BJ (cell line): ENCODE measurements at regions not wholly inside any gene's neighbourhood (a gene's known extent, or its start where the extent isn't known, plus 50 kb on each side); places are given as distances from the start of the nearest gene placed in this dataset.

Experiments
- CTCF ChIA-PET: fragments of 350-600 bp; formaldehyde crosslinking; extraction: SDS; loops from one replicate; lab custom pipeline; 2021; ENCODE audit warnings: antibody characterized with exemption, inconsistent platforms; lab: Yijun Ruan, JAX
- POLR2A ChIA-PET: fragments of 300-600 bp; sonication (Branson Sonifier 250); formaldehyde crosslinking; extraction: SDS; loops from one replicate; lab custom pipeline; 2021; ENCODE audit warnings: antibody characterized with exemption; lab: Charles Lee
- DNase-seq: peaks from one replicate; pipeline ENCODE4 v3.0.0-alpha.2; 2011; ENCODE audit warnings: low read depth
- H3K27me3 ChIP-seq: 2 replicates; pipeline ENCODE4 v1.6.0; 2011; ENCODE audit warnings: low read length; ENCODE audit not compliant: control insufficient read depth, insufficient read depth
- H3K36me3 ChIP-seq: 2 replicates; pipeline ENCODE4 v1.5.1; 2011; ENCODE audit warnings: low read length; ENCODE audit not compliant: control insufficient read depth, insufficient read depth
- H3K4me3 ChIP-seq: 2 replicates; pipeline ENCODE4 v1.5.1; 2011; ENCODE audit warnings: low read depth, mild to moderate bottlenecking, control low read depth, low read length
- CTCF ChIP-seq: IDR thresholded peaks from 2 replicates; pipeline ENCODE4 v1.5.1; 2011; ENCODE audit warnings: low read depth, mild to moderate bottlenecking, control low read depth, inconsistent platforms, low read length, moderate library complexity; ENCODE audit not compliant: insufficient read depth

DNA sequence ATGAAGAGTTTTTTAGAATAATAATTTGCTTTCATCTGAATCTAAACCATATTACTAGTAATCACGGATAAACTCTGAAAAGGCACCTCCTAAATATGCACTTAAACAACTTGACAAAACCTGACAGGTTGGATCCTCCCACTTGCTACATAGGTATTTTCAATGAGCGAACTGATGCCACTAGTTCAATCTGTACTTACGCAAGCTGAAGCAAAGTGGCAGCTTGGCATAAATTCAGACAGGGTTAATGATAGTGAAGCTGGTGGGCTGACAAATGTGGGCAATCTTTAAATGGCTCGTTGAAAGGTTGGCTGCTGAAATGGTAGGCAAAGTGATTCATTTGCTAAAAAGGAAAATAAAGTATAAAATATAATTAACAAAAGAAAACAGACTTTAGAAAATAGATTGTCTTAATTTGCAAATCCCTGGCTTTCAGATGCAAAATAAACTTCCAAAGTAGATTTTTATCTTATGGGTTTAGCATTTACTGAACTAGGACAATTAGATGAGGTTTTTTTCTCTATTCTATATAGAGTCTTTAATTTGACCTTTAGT, 1713.5 kb upstream of the SLC39A10 start:
- H3K36me3 ChIP-seq: no peaks in the 10 kb centered on the region
- POLR2A ChIA-PET: no interaction called here
- no peaks in the 10 kb centered on the region for H3K27me3 ChIP-seq
- no peak overlapping the region for H3K4me3 ChIP-seq
- no peak for DNase-seq
- no peak for TF ChIP-seq CTCF
- CTCF ChIA-PET: no interaction called here

GRCh38 chr2:193935114-193935513, 1721.9 kb upstream of the SLC39A10 start:
- Histone ChIP-seq H3K36me3 (no peaks in the 10 kb centered on the region), H3K27me3 (no peaks in the 10 kb centered on the region), H3K4me3 (no peak overlapping the region)
- no peak for TF ChIP-seq CTCF
- ChIA-PET CTCF (no interaction called here), POLR2A (no interaction called here)
- DNase-seq: no peak

DNA sequence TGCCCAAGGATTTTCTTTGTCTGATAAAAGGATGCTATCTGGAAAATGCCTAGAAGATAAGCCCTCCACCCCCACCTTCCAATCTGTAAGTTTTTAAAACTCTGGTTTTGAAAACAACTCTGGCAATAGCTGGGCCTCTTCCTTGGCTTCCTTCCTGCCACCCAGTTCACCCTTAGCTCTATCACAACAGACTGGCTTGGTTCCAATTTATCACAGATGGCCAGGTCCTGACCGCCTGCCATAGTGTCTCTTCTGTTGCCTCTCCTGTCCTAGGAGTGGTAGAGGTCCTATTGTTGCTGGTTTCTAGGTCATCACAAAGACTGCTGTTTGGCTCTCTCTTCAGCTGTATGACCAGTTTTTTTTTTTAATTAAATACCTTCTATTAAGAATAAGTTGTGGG, 1727.9 kb upstream of the SLC39A10 start:
- H3K4me3 ChIP-seq: no peak overlapping the region
- no peak for DNase-seq
- CTCF ChIA-PET: no interaction called here
- no peak for TF ChIP-seq CTCF
- POLR2A ChIA-PET: no interaction called here
- H3K27me3 ChIP-seq: no peaks in the 10 kb centered on the region
- no peaks in the 10 kb centered on the region for H3K36me3 ChIP-seq

DNA sequence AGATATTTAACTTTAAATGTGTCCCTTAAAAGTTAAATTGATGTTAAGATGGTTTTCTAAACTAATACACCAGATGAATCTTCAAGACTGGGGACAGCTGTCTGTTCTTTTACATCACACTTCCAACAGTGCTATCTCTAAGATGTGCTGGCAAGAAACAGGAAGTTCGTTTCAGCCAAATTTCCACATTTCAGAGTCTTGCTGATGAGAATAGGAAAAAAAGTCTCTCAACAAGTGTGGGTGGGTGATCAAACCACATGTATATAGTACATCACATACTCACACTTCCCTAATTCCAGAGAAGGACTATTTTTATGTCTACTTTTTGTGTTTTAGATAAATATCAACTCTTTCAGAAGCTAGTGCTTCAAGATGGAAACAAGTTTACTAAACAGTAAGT, 1712.8 kb upstream of the TMEFF2 start:
- ChIA-PET POLR2A (no interaction called here), CTCF (interaction anchor here (0.6 kb wide), 1 partner anchor 154 kb away, joined by 3 read pairs; no protein-coding TSS in a partner anchor)
- no peak for TF ChIP-seq CTCF
- Histone ChIP-seq H3K4me3 (no peak overlapping the region), H3K36me3 (no peaks in the 10 kb centered on the region), H3K27me3 (no peaks in the 10 kb centered on the region)
- no peak for DNase-seq

DNA sequence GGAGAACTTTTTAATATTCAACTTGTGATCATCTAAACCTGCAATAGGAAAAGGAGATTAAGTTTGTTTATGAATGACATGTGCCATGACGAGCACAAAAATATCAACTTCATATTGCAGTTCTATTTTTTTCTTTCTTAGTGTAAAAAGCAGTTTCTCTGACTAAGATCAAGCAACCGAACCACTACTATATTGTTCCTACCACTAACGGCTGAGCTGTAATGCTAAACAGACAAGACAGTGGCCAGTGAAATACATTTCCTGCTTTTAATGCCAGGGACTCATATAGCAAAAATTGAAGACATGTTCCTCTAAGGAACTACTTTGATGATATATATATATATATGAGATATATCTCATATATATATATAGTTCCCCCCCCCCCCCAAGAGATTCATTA, 1705.6 kb upstream of the TMEFF2 start:
- H3K36me3 ChIP-seq: no peaks in the 10 kb centered on the region
- DNase-seq: no peak
- TF ChIP-seq CTCF: no peak
- CTCF ChIA-PET: no interaction called here
- H3K4me3 ChIP-seq: no peak overlapping the region
- POLR2A ChIA-PET: no interaction called here
- no peaks in the 10 kb centered on the region for H3K27me3 ChIP-seq
